SK-N-SH (cell line): ENCODE measurements at regions not wholly inside any gene's neighbourhood (a gene's known extent, or its start where the extent isn't known, plus 50 kb on each side); places are given as distances from the start of the nearest gene placed in this dataset.

Experiments used
- CTCF ChIA-PET: fragments of 300-600, 350-600 bp; formaldehyde crosslinking; extraction: SDS; loops from one replicate; lab custom pipeline; 2021; lab: Yijun Ruan, JAX
- POLR2A ChIA-PET: fragments of 350-600 bp; sonication (Branson Sonifier 250); formaldehyde crosslinking; extraction: SDS; loops from one replicate; lab custom pipeline; 2020; ENCODE audit warnings: antibody characterized with exemption, inconsistent platforms; lab: Yijun Ruan, JAX
- DNase-seq: peaks from one replicate; pipeline ENCODE4 v3.0.0; 2012
- H2AFZ ChIP-seq: fragments of 200-600 bp; sonication (generic); 2 replicates; pipeline ENCODE4 v1.8.1; 2016; ENCODE audit warnings: antibody characterized with exemption, mild to moderate bottlenecking, low read depth
- H3F3A ChIP-seq: fragments of 200-600 bp; sonication (generic); replicated peaks from 2 replicates; pipeline ENCODE3; 2016; ENCODE audit warnings: antibody characterized with exemption, mild to moderate bottlenecking; ENCODE audit not compliant: insufficient read depth
- H3K27ac ChIP-seq, 2 experiments: fragments of 200-500 bp in 1 of 2; fragments of 200-600 bp in 1 of 2; sonication (Bioruptor generic) in 1 of 2; sonication (generic), shearing (Covaris generic) in 1 of 2; 2 replicates each; pipeline versions ENCODE4 v1.5.1 to v1.6.1; 2014 to 2016; ENCODE audit warnings: low read depth in 2 of 2, inconsistent platforms in 1 of 2, low read length in 1 of 2, mild to moderate bottlenecking in 1 of 2, mixed read lengths in 1 of 2
- H3K27me3 ChIP-seq: fragments of 200-600 bp; sonication (generic), shearing (Covaris generic); 2 replicates; pipeline ENCODE4 v1.6.1; 2016; ENCODE audit warnings: mixed run types; ENCODE audit not compliant: insufficient read depth
- H3K36me3 ChIP-seq, 2 experiments: fragments of 200-500 bp in 1 of 2; fragments of 200-600 bp in 1 of 2; sonication (Bioruptor generic) in 1 of 2; sonication (generic) in 1 of 2; replicated peaks in 1 of 2; 2 replicates each; pipeline versions ENCODE3 to v1.5.1; 2014 to 2016; ENCODE audit warnings: low read length in 1 of 2, mild to moderate bottlenecking in 1 of 2; ENCODE audit not compliant: insufficient read depth in 2 of 2, control insufficient read depth in 1 of 2
- H3K4me1 ChIP-seq, 2 experiments: fragments of 200-500 bp in 1 of 2; fragments of 200-600 bp in 1 of 2; sonication (Bioruptor generic) in 1 of 2; sonication (generic), shearing (Covaris generic) in 1 of 2; 2 replicates each; pipeline versions ENCODE4 v1.5.1 to v1.6.1; 2014 to 2016; ENCODE audit warnings: low read depth in 1 of 2, low read length in 1 of 2, mixed run types in 1 of 2; ENCODE audit not compliant: insufficient read depth in 2 of 2, control insufficient read depth in 1 of 2
- H3K4me2 ChIP-seq: fragments of 200-600 bp; sonication (generic), shearing (Covaris generic); 2 replicates; pipeline ENCODE4 v1.6.1; 2017; ENCODE audit warnings: mixed run types
- H3K4me3 ChIP-seq, 2 experiments: fragments of 200-500 bp in 1 of 2; fragments of 200-600 bp in 1 of 2; sonication (Bioruptor generic) in 1 of 2; sonication (generic), shearing (Covaris generic) in 1 of 2; 2 replicates each; pipeline versions ENCODE4 v1.5.1 to v1.8.1; 2014 to 2016; ENCODE audit warnings: low read depth in 2 of 2, inconsistent platforms in 1 of 2, low read length in 1 of 2, mild to moderate bottlenecking in 1 of 2, mixed read lengths in 1 of 2, moderate library complexity in 1 of 2
- H3K79me2 ChIP-seq: fragments of 200-600 bp; sonication (generic); 2 replicates; pipeline ENCODE4 v1.8.1; 2017; ENCODE audit warnings: mild to moderate bottlenecking; ENCODE audit not compliant: insufficient read depth
- H3K9ac ChIP-seq: fragments of 200-600 bp; sonication (generic); 2 replicates; pipeline ENCODE4 v1.6.1; 2017; ENCODE audit warnings: mixed run types
- H3K9me2 ChIP-seq: fragments of 200-600 bp; sonication (generic); 2 replicates; pipeline ENCODE4 v1.6.1; 2017; ENCODE audit warnings: mixed run types
- H3K9me3 ChIP-seq: fragments of 200-600 bp; sonication (generic); 2 replicates; pipeline ENCODE4 v1.6.1; 2017; ENCODE audit warnings: mixed run types, mild to moderate bottlenecking, moderate library complexity
- H4K20me1 ChIP-seq: fragments of 200-600 bp; sonication (generic); 2 replicates; pipeline ENCODE4 v1.6.1; 2017; ENCODE audit warnings: mild to moderate bottlenecking, mixed run types; ENCODE audit not compliant: insufficient read depth
- CHD2 ChIP-seq: fragments of 150-350 bp; IDR thresholded peaks from 2 replicates; pipeline ENCODE4 v1.6.1; 2018; ENCODE audit warnings: low read length; ENCODE audit not compliant: partially characterized antibody
- EP300 ChIP-seq, 2 experiments: IDR thresholded peaks; 2 replicates each; pipeline versions ENCODE4 v1.4.0 to v1.6.1; 2012; ENCODE audit warnings: borderline replicate concordance in 1 of 2, low read depth in 1 of 2, low read length in 1 of 2
- EZH2phosphoT487 ChIP-seq: fragments of 200-600 bp; sonication (generic); IDR thresholded peaks from 2 replicates; pipeline ENCODE4 v1.6.1; 2017; ENCODE audit warnings: low read depth, mixed run types, mild to moderate bottlenecking, antibody characterized with exemption, moderate library complexity, borderline replicate concordance
- FOSL2 ChIP-seq: IDR thresholded peaks from 2 replicates; pipeline ENCODE4 v1.4.0; 2012; ENCODE audit warnings: low read depth, mild to moderate bottlenecking, moderate library complexity, borderline replicate concordance
- FOXJ3 ChIP-seq: sonication (generic); formaldehyde crosslinking; IDR thresholded peaks from 2 replicates; pipeline ENCODE4 v1.5.1; 2020; ENCODE audit warnings: mild to moderate bottlenecking, missing genetic modification reagents
- FOXM1 ChIP-seq: IDR thresholded peaks from 2 replicates; pipeline ENCODE4 v1.4.0; 2012; ENCODE audit warnings: low read depth, mild to moderate bottlenecking
- GABPA ChIP-seq: IDR thresholded peaks from 2 replicates; pipeline ENCODE4 v1.4.0; 2012; ENCODE audit warnings: low read depth, mild to moderate bottlenecking
- IRF3 ChIP-seq: fragments of 150-350 bp; IDR thresholded peaks from 2 replicates; pipeline ENCODE4 v1.6.1; 2016; ENCODE audit warnings: mild to moderate bottlenecking, low read depth, low read length
- JUND ChIP-seq: IDR thresholded peaks from 2 replicates; pipeline ENCODE4 v1.4.0; 2012
- MAX ChIP-seq: IDR thresholded peaks from 2 replicates; pipeline ENCODE4 v1.4.0; 2012; ENCODE audit warnings: low read depth
- MEF2A ChIP-seq: IDR thresholded peaks from 2 replicates; pipeline ENCODE4 v1.4.0; 2012; ENCODE audit warnings: low read depth, borderline replicate concordance
- MXI1 ChIP-seq: IDR thresholded peaks from 2 replicates; pipeline ENCODE4 v1.6.1; 2012; ENCODE audit warnings: mild to moderate bottlenecking, low read depth, low read length, improper control_type of control experiment
- NFIC ChIP-seq: IDR thresholded peaks from 2 replicates; pipeline ENCODE4 v1.4.0; 2012; ENCODE audit warnings: borderline replicate concordance
- NRF1 ChIP-seq: IDR thresholded peaks from 2 replicates; pipeline ENCODE4 v1.6.1; 2012; ENCODE audit warnings: low read depth, mild to moderate bottlenecking, low read length
- RCOR1 ChIP-seq: fragments of 150-350 bp; IDR thresholded peaks from 2 replicates; pipeline ENCODE4 v1.6.1; 2017; ENCODE audit warnings: antibody characterized with exemption, low read length
- SMC3 ChIP-seq: IDR thresholded peaks from 2 replicates; pipeline ENCODE4 v1.6.1; 2012; ENCODE audit warnings: low read depth, low read length, improper control_type of control experiment
- TAF1 ChIP-seq: IDR thresholded peaks from 2 replicates; pipeline ENCODE4 v1.6.1; 2012; ENCODE audit warnings: low read depth, mild to moderate bottlenecking, low read length, moderate library complexity, borderline replicate concordance
- TCF12 ChIP-seq: IDR thresholded peaks from 2 replicates; pipeline ENCODE4 v1.4.0; 2012
- TEAD4 ChIP-seq: IDR thresholded peaks from 2 replicates; pipeline ENCODE4 v1.4.0; 2012; ENCODE audit warnings: mild to moderate bottlenecking, borderline replicate concordance; ENCODE audit not compliant: insufficient read depth
- USF1 ChIP-seq: IDR thresholded peaks from 2 replicates; pipeline ENCODE4 v1.4.0; 2012; ENCODE audit warnings: low read depth, borderline replicate concordance
- WGBS: methylation state at CpG from one replicate; pipeline ENCODE4 v1.1.6; 2017; ENCODE audit warnings: low lambda C conversion rate; 5-methylcytosine and 5-hydroxymethylcytosine counted together

DNA sequence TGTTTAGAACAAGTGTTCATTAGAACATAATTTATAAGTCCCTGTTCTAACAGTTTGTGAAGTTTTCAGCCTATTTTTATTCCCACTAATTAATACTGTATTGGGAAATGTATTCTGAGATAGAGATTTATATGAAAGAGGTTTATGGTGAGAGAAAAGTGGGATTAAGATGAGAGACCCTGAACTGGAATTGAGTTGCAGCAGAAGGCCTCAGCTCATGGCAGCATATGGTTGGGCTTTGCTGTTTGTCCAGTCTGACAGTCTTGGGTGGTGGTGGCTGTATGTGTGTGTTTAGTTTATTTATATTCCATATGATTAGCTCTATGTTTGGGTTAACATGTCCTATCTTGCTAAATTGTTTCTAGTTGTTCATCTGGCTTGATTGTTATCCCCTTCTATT is 575.1 kb downstream of the SLITRK5 start (continued):
- TF ChIP-seq IRF3, result no peak
- no peak for TF ChIP-seq NFIC

DNA sequence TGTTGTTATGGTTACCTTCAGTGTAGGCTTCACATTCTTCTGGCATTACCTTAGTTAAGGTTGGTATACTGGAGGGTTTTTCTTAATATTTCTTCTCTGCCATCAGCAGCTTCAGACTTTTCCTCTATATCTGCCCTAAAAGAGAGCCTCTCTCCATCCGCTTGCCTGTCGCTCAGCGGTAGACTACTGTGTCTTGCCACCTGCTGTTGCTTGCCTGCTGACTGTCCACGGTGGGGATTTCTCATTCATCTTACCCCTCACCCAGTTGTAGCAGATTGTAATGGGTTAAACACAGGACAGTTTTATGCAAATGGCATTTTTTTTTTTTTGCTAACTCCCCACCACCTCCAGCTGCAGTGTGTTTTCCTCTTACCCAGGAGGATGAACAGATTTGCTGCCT is 577.2 kb downstream of the SLITRK5 start:
- no peak overlapping the region for H3K9ac ChIP-seq
- no peaks in the 10 kb centered on the region for H3F3A ChIP-seq
- H3K27ac ChIP-seq, result no peak overlapping the region
- no peak for TF ChIP-seq IRF3
- no peak for TF ChIP-seq MAX
- no peak for TF ChIP-seq MEF2A
- no peak for TF ChIP-seq JUND
- TF ChIP-seq EZH2phosphoT487, result no peak
- no peak for TF ChIP-seq FOXM1
- TF ChIP-seq TAF1, result no peak
- no peak for TF ChIP-seq GABPA
- TF ChIP-seq NRF1, result no peak
- no peak for TF ChIP-seq RCOR1
- TF ChIP-seq CHD2, result no peak
- no peak for TF ChIP-seq MXI1
- TF ChIP-seq NFIC, result no peak
- TF ChIP-seq FOSL2, result no peak
- no peak for TF ChIP-seq SMC3
- TF ChIP-seq EP300 (IDR thresholded peaks at IDR 0.05; ENCODE audit: borderline replicate concordance in 1 of 2, low read depth in 1 of 2, low read length in 1 of 2), result no peak
- no peak for TF ChIP-seq TCF12
- no peak for TF ChIP-seq FOXJ3 (CRISPR knock-in tag)
- TF ChIP-seq TEAD4, result no peak
- no peak for TF ChIP-seq USF1
- 61% methylated on average over 4 of the region's 4 CpGs for WGBS
- no peaks in the 10 kb centered on the region for H3K27me3 ChIP-seq
- H2AFZ ChIP-seq, result no peak overlapping the region
- no peaks in the 10 kb centered on the region for H3K9me2 ChIP-seq
- no peaks in the 10 kb centered on the region for H3K4me1 ChIP-seq
- no peak overlapping the region for H3K4me3 ChIP-seq
- no peaks in the 10 kb centered on the region for H3K36me3 ChIP-seq
- CTCF ChIA-PET, result no interaction called here
- POLR2A ChIA-PET, result no interaction called here
- no peaks in the 10 kb centered on the region for H3K9me3 ChIP-seq
- no peak overlapping the region for H3K4me2 ChIP-seq
- no peaks in the 10 kb centered on the region for H4K20me1 ChIP-seq
- no peaks in the 10 kb centered on the region for H3K79me2 ChIP-seq
- no peak for DNase-seq
